Liver (tissue), 8 donors: ENCODE measurements at regions not wholly inside any gene's neighbourhood (a gene's known extent, or its start where the extent isn't known, plus 50 kb on each side); places are given as distances from the start of the nearest gene placed in this dataset.

Experiments used
- DNase-seq: peaks from one replicate; pipeline ENCODE4 v3.0.0-alpha.2; 2017; ENCODE audit warnings: low spot score
- H3K27ac ChIP-seq, 2 donors: one replicate each; pipeline ENCODE4 v1.7.0; 2013; ENCODE audit warnings: inconsistent platforms in 2 of 2, low read length in 2 of 2, control low read depth in 1 of 2, low read depth in 1 of 2, mild to moderate bottlenecking in 1 of 2
- H3K27me3 ChIP-seq, 4 donors: one replicate each; pipeline versions ENCODE4 v1.6.1 to v1.7.0; 2013; ENCODE audit warnings: low read length in 3 of 4, inconsistent platforms in 1 of 4, mild to moderate bottlenecking in 1 of 4, moderate library complexity in 1 of 4; ENCODE audit not compliant: control insufficient read depth in 4 of 4, insufficient read depth in 4 of 4
- H3K36me3 ChIP-seq, 4 donors: one replicate each; pipeline versions ENCODE4 v1.6.1 to v1.7.0; 2013; ENCODE audit warnings: low read length in 3 of 4, mild to moderate bottlenecking in 3 of 4, low read depth in 1 of 4, moderate library complexity in 1 of 4; ENCODE audit not compliant: control insufficient read depth in 4 of 4, insufficient read depth in 3 of 4
- H3K4me1 ChIP-seq, 4 donors: one replicate each; pipeline versions ENCODE4 v1.6.1 to v1.7.0; 2013; ENCODE audit warnings: low read length in 3 of 4, mild to moderate bottlenecking in 3 of 4, moderate library complexity in 1 of 4; ENCODE audit not compliant: control insufficient read depth in 4 of 4, insufficient read depth in 4 of 4
- H3K4me3 ChIP-seq, 3 donors: one replicate each; pipeline versions ENCODE4 v1.6.1 to v1.7.0; 2013; ENCODE audit warnings: low read length in 3 of 3, control low read depth in 1 of 3, low read depth in 1 of 3, mild to moderate bottlenecking in 1 of 3
- H3K9ac ChIP-seq, 2 donors: one replicate each; pipeline ENCODE4 v1.7.0; 2013; ENCODE audit warnings: low read length in 2 of 2, mild to moderate bottlenecking in 2 of 2, moderate library complexity in 2 of 2, control low read depth in 1 of 2, low read depth in 1 of 2
- H3K9me3 ChIP-seq, 4 donors: one replicate each; pipeline versions ENCODE4 v1.6.1 to v1.7.0; 2013; ENCODE audit warnings: low read length in 3 of 4; ENCODE audit not compliant: control insufficient read depth in 4 of 4
- EGR1 ChIP-seq, 2 donors: IDR thresholded peaks; 2 replicates each; pipeline ENCODE4 v1.6.1; 2016 to 2018; ENCODE audit warnings: antibody characterized with exemption in 2 of 2, low read depth in 2 of 2
- FOXA1 ChIP-seq: IDR thresholded peaks from 2 replicates; pipeline ENCODE4 v1.6.1; 2016; ENCODE audit warnings: antibody characterized with exemption
- FOXA2 ChIP-seq: IDR thresholded peaks from 2 replicates; pipeline ENCODE4 v1.6.1; 2016; ENCODE audit warnings: antibody characterized with exemption
- GABPA ChIP-seq, 2 donors: IDR thresholded peaks in 1 of 2; conservative IDR thresholded peaks in 1 of 2; 2 replicates each; pipeline ENCODE4 v1.6.1; 2016; ENCODE audit warnings: antibody characterized with exemption in 2 of 2, mild to moderate bottlenecking in 1 of 2, moderate library complexity in 1 of 2
- HNF4A ChIP-seq, 2 donors: conservative IDR thresholded peaks; 2 replicates each; pipeline ENCODE4 v1.6.1; 2016; ENCODE audit warnings: antibody characterized with exemption in 2 of 2, mild to moderate bottlenecking in 2 of 2
- HNF4G ChIP-seq: IDR thresholded peaks from 2 replicates; pipeline ENCODE4 v1.6.1; 2016; ENCODE audit warnings: antibody characterized with exemption
- JUND ChIP-seq, 2 donors: IDR thresholded peaks; 2 replicates each; pipeline ENCODE4 v1.6.1; 2016; ENCODE audit warnings: antibody characterized with exemption in 2 of 2
- NR2F2 ChIP-seq: IDR thresholded peaks from 2 replicates; pipeline ENCODE4 v1.6.1; 2016; ENCODE audit warnings: antibody characterized with exemption
- RAD21 ChIP-seq, 2 donors: IDR thresholded peaks; 2 replicates each; pipeline ENCODE4 v1.6.1; 2016; ENCODE audit warnings: antibody characterized with exemption in 2 of 2, mild to moderate bottlenecking in 2 of 2
- RXRA ChIP-seq, 2 donors: IDR thresholded peaks; 2 replicates each; pipeline ENCODE4 v1.6.1; 2017 to 2018; ENCODE audit warnings: antibody characterized with exemption in 2 of 2, mild to moderate bottlenecking in 1 of 2
- SP1 ChIP-seq: IDR thresholded peaks from 2 replicates; pipeline ENCODE4 v1.6.1; 2018; ENCODE audit warnings: antibody characterized with exemption, mild to moderate bottlenecking
- TAF1 ChIP-seq: conservative IDR thresholded peaks from 2 replicates; pipeline ENCODE4 v1.6.1; 2016; ENCODE audit warnings: antibody characterized with exemption, mild to moderate bottlenecking
- YY1 ChIP-seq: IDR thresholded peaks from 2 replicates; pipeline ENCODE4 v1.6.1; 2016; ENCODE audit warnings: antibody characterized with exemption, mild to moderate bottlenecking
- ZBTB33 ChIP-seq: IDR thresholded peaks from 2 replicates; pipeline ENCODE4 v1.6.1; 2016; ENCODE audit warnings: antibody characterized with exemption
- WGBS: extraction: QIAGEN DNeasy Blood & Tissue Kit; methylation state at CpG from one replicate; pipeline ENCODE4 v1.1.7; 2013; 5-methylcytosine and 5-hydroxymethylcytosine counted together
- TF ChIP-seq, protein P1 (sequence below): IDR thresholded peaks from 2 replicates; pipeline ENCODE4 v1.6.1; 2016; ENCODE audit warnings: antibody characterized with exemption
- TF ChIP-seq, protein P2 (sequence below): IDR thresholded peaks from 2 replicates; pipeline ENCODE4 v1.6.1; 2016; ENCODE audit warnings: antibody characterized with exemption
- TF ChIP-seq, protein P3 (sequence below): IDR thresholded peaks from 2 replicates; pipeline ENCODE4 v1.6.1; 2016; ENCODE audit warnings: antibody characterized with exemption, mild to moderate bottlenecking
- TF ChIP-seq, protein P4 (sequence below): fragments of 150-350 bp; IDR thresholded peaks from 2 replicates; pipeline ENCODE4 v1.5.1; 2017; ENCODE audit warnings: improper control_type of control experiment, low read depth, low read length; ENCODE audit not compliant: missing input control
- donor health status: healthy.
- donor health status: healthy.
- donor health status: healthy.
- donor health status: healthy.
- donor health status: healthy.

DNA sequence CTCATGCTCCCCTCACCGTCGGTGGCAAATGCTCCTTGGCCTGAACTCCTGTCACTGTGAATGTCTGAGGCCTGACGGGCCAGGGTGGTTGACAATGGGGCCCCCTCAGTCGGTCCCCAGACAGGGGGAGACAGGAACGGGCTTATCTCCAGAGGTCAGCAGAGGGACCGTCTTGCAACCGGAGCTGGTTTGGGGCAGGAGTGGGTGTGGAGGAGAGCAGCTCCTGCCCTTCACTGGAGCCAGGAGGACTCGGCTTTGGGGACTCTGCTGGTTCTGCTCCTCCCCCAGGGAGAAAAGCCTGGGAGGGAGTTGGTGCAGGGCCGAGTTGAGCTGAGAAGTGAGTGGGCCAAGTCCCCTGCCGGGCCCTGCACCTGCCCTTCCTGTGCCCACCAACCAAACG, 354.4 kb downstream of the BRD1 start (continued):
- TF ChIP-seq RXRA (IDR thresholded peaks at IDR 0.05) = no peak
- no peak for TF ChIP-seq TAF1
- no peak for TF ChIP-seq GABPA (IDR thresholded peaks at IDR 0.05 in 1 of 2, conservative IDR thresholded peaks at IDR 0.05 in 1 of 2)
- TF ChIP-seq RAD21 (IDR thresholded peaks at IDR 0.05) = no peak
- TF ChIP-seq FOXA2 = no peak

- no peak overlapping the region for H3K9ac ChIP-seq
- TF ChIP-seq HNF4G (no peak), SP1 (no peak), JUND (IDR thresholded peaks at IDR 0.05) (no peak), RAD21 (IDR thresholded peaks at IDR 0.05) (no peak), ZBTB33 (no peak), RXRA (IDR thresholded peaks at IDR 0.05) (no peak), GABPA (IDR thresholded peaks at IDR 0.05 in 1 of 2, conservative IDR thresholded peaks at IDR 0.05 in 1 of 2) (no peak), FOXA1 (no peak), NR2F2 (no peak), YY1 (no peak), FOXA2 (no peak), HNF4A (conservative IDR thresholded peaks at IDR 0.05) (no peak), EGR1 (IDR thresholded peaks at IDR 0.05; ENCODE audit: low read depth in 2 of 2) (no peak), TAF1 (no peak)
- TF ChIP-seq, protein P1, sequence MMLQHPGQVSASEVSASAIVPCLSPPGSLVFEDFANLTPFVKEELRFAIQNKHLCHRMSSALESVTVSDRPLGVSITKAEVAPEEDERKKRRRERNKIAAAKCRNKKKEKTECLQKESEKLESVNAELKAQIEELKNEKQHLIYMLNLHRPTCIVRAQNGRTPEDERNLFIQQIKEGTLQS = no peak
- TF ChIP-seq, protein P2, sequence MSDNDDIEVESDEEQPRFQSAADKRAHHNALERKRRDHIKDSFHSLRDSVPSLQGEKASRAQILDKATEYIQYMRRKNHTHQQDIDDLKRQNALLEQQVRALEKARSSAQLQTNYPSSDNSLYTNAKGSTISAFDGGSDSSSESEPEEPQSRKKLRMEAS = no peak
- TF ChIP-seq, protein P3, sequence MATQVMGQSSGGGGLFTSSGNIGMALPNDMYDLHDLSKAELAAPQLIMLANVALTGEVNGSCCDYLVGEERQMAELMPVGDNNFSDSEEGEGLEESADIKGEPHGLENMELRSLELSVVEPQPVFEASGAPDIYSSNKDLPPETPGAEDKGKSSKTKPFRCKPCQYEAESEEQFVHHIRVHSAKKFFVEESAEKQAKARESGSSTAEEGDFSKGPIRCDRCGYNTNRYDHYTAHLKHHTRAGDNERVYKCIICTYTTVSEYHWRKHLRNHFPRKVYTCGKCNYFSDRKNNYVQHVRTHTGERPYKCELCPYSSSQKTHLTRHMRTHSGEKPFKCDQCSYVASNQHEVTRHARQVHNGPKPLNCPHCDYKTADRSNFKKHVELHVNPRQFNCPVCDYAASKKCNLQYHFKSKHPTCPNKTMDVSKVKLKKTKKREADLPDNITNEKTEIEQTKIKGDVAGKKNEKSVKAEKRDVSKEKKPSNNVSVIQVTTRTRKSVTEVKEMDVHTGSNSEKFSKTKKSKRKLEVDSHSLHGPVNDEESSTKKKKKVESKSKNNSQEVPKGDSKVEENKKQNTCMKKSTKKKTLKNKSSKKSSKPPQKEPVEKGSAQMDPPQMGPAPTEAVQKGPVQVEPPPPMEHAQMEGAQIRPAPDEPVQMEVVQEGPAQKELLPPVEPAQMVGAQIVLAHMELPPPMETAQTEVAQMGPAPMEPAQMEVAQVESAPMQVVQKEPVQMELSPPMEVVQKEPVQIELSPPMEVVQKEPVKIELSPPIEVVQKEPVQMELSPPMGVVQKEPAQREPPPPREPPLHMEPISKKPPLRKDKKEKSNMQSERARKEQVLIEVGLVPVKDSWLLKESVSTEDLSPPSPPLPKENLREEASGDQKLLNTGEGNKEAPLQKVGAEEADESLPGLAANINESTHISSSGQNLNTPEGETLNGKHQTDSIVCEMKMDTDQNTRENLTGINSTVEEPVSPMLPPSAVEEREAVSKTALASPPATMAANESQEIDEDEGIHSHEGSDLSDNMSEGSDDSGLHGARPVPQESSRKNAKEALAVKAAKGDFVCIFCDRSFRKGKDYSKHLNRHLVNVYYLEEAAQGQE = no peak
- TF ChIP-seq, protein P4, sequence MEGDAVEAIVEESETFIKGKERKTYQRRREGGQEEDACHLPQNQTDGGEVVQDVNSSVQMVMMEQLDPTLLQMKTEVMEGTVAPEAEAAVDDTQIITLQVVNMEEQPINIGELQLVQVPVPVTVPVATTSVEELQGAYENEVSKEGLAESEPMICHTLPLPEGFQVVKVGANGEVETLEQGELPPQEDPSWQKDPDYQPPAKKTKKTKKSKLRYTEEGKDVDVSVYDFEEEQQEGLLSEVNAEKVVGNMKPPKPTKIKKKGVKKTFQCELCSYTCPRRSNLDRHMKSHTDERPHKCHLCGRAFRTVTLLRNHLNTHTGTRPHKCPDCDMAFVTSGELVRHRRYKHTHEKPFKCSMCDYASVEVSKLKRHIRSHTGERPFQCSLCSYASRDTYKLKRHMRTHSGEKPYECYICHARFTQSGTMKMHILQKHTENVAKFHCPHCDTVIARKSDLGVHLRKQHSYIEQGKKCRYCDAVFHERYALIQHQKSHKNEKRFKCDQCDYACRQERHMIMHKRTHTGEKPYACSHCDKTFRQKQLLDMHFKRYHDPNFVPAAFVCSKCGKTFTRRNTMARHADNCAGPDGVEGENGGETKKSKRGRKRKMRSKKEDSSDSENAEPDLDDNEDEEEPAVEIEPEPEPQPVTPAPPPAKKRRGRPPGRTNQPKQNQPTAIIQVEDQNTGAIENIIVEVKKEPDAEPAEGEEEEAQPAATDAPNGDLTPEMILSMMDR = no peak
- WGBS = 87% methylated on average over 15 of the region's 15 CpGs
- no peaks in the 10 kb centered on the region for H3K36me3 ChIP-seq
- H3K9me3 ChIP-seq = no peaks in the 10 kb centered on the region
- H3K4me1 ChIP-seq = no peaks in the 10 kb centered on the region
- no peaks in the 10 kb centered on the region for H3K27me3 ChIP-seq
- DNase-seq = no peak
- no peak overlapping the region for H3K27ac ChIP-seq
- H3K4me3 ChIP-seq = no peak overlapping the region
These were observed 356.8 kb downstream of the BRD1 start for GRCh38 chr22:49470741-49471503.
